Epithelial cell of proximal tubule (primary cell): ENCODE measurements at regions not wholly inside any gene's neighbourhood (a gene's known extent, or its start where the extent isn't known, plus 50 kb on each side); places are given as distances from the start of the nearest gene placed in this dataset.

ENCODE experiments used
- DNase-seq: peaks from one replicate; pipeline ENCODE4 v3.0.0-alpha.2; 2011; ENCODE audit warnings: low read depth
- H3K4me3 ChIP-seq: 2 replicates; pipeline ENCODE4 v1.5.1; 2011; ENCODE audit warnings: low read depth, mild to moderate bottlenecking, low read length
- TF ChIP-seq, protein P1 (sequence below): conservative IDR thresholded peaks from 2 replicates; pipeline ENCODE4 v1.5.1; 2012; ENCODE audit warnings: low read depth, mild to moderate bottlenecking, low read length

DNA sequence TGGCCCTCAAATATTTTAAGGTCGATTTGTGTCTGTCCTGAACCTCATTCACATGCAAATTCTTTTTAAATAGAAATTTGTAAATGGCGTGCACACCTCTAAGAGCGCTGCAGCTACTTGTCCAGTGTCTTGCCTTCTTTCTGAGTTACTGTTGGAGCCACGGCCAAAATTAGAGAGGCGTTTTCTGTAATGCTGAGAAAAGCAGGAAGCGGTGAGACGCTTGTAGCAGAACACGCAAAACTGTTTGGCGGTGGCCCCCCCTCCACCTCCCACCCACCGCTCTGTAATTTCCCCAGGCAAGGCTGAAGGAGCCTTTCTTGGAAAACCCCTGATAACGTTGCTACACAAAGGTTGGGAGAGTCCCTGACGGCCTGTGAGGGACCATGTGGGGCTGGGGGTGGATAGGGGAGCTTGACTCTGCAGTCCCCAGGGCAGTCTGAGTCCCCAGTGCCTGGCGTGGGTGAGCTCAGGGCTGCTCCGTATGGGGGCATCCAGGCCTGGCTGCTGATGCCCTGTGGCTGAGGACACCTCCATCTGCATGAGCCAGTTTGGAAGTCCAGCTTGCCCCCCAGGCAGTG lies 96.5 kb downstream of the GADD45G start:
- no peak overlapping the region for H3K4me3 ChIP-seq
- DNase-seq = no peak
- TF ChIP-seq, protein P1, sequence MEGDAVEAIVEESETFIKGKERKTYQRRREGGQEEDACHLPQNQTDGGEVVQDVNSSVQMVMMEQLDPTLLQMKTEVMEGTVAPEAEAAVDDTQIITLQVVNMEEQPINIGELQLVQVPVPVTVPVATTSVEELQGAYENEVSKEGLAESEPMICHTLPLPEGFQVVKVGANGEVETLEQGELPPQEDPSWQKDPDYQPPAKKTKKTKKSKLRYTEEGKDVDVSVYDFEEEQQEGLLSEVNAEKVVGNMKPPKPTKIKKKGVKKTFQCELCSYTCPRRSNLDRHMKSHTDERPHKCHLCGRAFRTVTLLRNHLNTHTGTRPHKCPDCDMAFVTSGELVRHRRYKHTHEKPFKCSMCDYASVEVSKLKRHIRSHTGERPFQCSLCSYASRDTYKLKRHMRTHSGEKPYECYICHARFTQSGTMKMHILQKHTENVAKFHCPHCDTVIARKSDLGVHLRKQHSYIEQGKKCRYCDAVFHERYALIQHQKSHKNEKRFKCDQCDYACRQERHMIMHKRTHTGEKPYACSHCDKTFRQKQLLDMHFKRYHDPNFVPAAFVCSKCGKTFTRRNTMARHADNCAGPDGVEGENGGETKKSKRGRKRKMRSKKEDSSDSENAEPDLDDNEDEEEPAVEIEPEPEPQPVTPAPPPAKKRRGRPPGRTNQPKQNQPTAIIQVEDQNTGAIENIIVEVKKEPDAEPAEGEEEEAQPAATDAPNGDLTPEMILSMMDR = no peak

GRCh38 chr9:89702401-89702800 lies 97.6 kb downstream of the GADD45G start:
- H3K4me3 ChIP-seq = no peak overlapping the region
- TF ChIP-seq, protein P1 = no peak
- no peak for DNase-seq

- H3K4me3 ChIP-seq = no peak overlapping the region
- TF ChIP-seq, protein P1 = no peak
- DNase-seq = no peak
Measured at GRCh38 chr9:89705651-89706050, 100.8 kb downstream of the GADD45G start.

DNA sequence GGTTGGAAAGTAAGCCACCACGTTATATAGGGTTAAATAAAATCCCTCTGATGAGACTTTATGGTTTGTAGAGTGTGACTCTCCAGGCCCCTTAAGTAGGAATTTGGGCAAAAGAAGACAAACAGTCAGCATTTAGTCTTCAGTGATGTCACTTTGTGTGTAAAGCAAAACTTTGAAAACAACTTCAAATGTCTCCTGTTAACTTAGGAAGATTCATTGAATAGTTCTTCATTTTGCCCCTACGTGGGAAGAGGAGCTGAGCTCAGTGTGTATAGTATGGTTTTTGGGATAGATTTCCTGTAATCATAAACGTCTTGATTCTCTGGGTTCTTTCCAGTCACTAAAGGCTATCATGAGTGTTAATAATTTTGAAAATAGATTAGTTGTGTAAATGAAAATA lies 101.3 kb downstream of the GADD45G start:
- DNase-seq = no peak
- TF ChIP-seq, protein P1 = no peak
- H3K4me3 ChIP-seq = no peak overlapping the region

- DNase-seq = no peak
- no peak overlapping the region for H3K4me3 ChIP-seq
- TF ChIP-seq, protein P1 = no peak
Measured at GRCh38 chr9:89706731-89707191, 101.9 kb downstream of the GADD45G start.

DNA sequence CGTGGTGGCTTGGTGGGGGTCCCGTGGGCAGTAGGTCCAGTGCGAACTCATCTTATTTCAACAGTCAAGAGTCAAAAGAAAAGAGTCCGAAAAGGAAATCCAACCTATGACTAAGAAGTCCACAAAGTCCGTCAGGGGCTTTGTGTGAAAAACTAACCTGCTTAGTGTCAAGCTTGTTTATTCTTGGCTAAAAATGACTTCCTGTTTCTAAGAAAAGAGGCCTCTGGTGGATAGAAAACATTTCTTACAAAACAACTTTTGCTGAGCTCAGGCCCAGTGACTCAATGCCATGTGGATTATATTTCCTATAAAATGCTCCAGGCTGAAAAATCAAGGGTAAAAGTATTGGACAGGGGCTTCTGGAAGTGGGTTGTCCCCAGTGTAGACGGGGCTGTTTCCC lies 105.9 kb downstream of the GADD45G start:
- TF ChIP-seq, protein P1 = no peak
- no peak overlapping the region for H3K4me3 ChIP-seq
- no peak for DNase-seq

- H3K4me3 ChIP-seq = no peak overlapping the region
- TF ChIP-seq, protein P1 = no peak
- no peak for DNase-seq
Measured at GRCh38 chr9:89711866-89712265, 107.1 kb downstream of the GADD45G start.
